GM12878 (cell line): ENCODE measurements at regions not wholly inside any gene's neighbourhood (a gene's known extent, or its start where the extent isn't known, plus 50 kb on each side); places are given as distances from the start of the nearest gene placed in this dataset.

Source experiments
- ATAC-seq: fragments of 200-7000 bp; cut with Tn5 transposase; 3 replicates; pipeline ENCODE4 v1.9.1; 2020; ENCODE audit warnings: mild to moderate bottlenecking, moderate library complexity
- BruUV-seq: library from RNA; stranded (reverse); fragments of 400-500 nt; replicated peaks from 2 replicates; lab custom pipeline; 2021; lab: Mats Ljungman, UMichigan
- CTCF ChIA-PET: fragments of 300-600 bp; sonication (Branson Sonifier 250); formaldehyde crosslinking; extraction: SDS; loops from one replicate; lab custom pipeline; 2021; ENCODE audit warnings: inconsistent platforms; lab: Yijun Ruan, JAX
- POLR2A ChIA-PET: fragments of 350-600 bp; formaldehyde crosslinking; extraction: SDS; loops from one replicate; lab custom pipeline; 2021; ENCODE audit warnings: inconsistent platforms; lab: Charles Lee
- RAD21 ChIA-PET: fragments of 300-600 bp; sonication (Branson Sonifier 250); formaldehyde crosslinking; loops from one replicate; lab custom pipeline; 2023; ENCODE audit warnings: antibody characterized with exemption; ENCODE audit not compliant: unreplicated experiment; lab: Charles Lee
- SMC1A ChIA-PET: fragments of 300-600 bp; sonication (Branson Sonifier 250); formaldehyde crosslinking; loops from one replicate; lab custom pipeline; 2023; ENCODE audit not compliant: unreplicated experiment, uncharacterized antibody; lab: Charles Lee
- DNase-seq: peaks from one replicate; pipeline ENCODE4 v3.0.0-alpha.2; 2011; ENCODE audit warnings: low read depth, low spot score
- FAIRE-seq: peaks from 3 replicates; lab custom pipeline; 2011; peaks lifted over from hg19 to GRCh38; lab: Jason Lieb, UNC
- H2AFZ ChIP-seq: 2 replicates; pipeline ENCODE4 v1.6.0; 2011; ENCODE audit warnings: low read depth, low read length, control low read depth; ENCODE audit not compliant: control insufficient read depth
- H3K27ac ChIP-seq: 2 replicates; pipeline ENCODE4 v1.5.1; 2011; ENCODE audit warnings: control low read depth; ENCODE audit not compliant: control insufficient read depth, insufficient read depth
- H3K27me3 ChIP-seq, 2 experiments: replicated peaks in 1 of 2; 2 replicates each; pipeline versions ENCODE4 v1.6.0 to v1.6.1; 2011; ENCODE audit warnings: low read length in 1 of 2; ENCODE audit not compliant: control insufficient read depth in 2 of 2, insufficient read depth in 2 of 2
- H3K36me3 ChIP-seq, 2 experiments: 2 replicates each; pipeline ENCODE4 v1.5.1; 2011; ENCODE audit warnings: low read length in 1 of 2; ENCODE audit not compliant: control insufficient read depth in 2 of 2, insufficient read depth in 2 of 2
- H3K4me1 ChIP-seq: 2 replicates; pipeline ENCODE4 v1.6.1; 2011; ENCODE audit warnings: mild to moderate bottlenecking, low read length, moderate library complexity, mixed read lengths; ENCODE audit not compliant: control insufficient read depth, insufficient read depth
- H3K4me2 ChIP-seq: 2 replicates; pipeline ENCODE4 v1.6.0; 2011; ENCODE audit warnings: control low read depth; ENCODE audit not compliant: control insufficient read depth, insufficient read depth
- H3K4me3 ChIP-seq: fragments of 200-600 bp; sonication (generic); 2 replicates; pipeline ENCODE4 v1.5.1; 2016
- H3K79me2 ChIP-seq: 2 replicates; pipeline ENCODE4 v1.6.0; 2011; ENCODE audit warnings: low read length; ENCODE audit not compliant: control insufficient read depth, insufficient read depth
- H3K9ac ChIP-seq: 2 replicates; pipeline ENCODE4 v1.8.0; 2011; ENCODE audit warnings: low read length, control low read depth, mixed read lengths; ENCODE audit not compliant: control insufficient read depth, insufficient read depth
- H3K9me3 ChIP-seq: replicated peaks from 3 replicates; pipeline ENCODE4 v1.5.1; 2011; ENCODE audit warnings: mild to moderate bottlenecking, low read length; ENCODE audit not compliant: control insufficient read depth, insufficient read depth
- H4K20me1 ChIP-seq: 2 replicates; pipeline ENCODE4 v1.6.0; 2011; ENCODE audit not compliant: control insufficient read depth, insufficient read depth
- CREB1 ChIP-seq: IDR thresholded peaks from 2 replicates; pipeline ENCODE4 v1.6.1; 2012; ENCODE audit warnings: low read depth, mild to moderate bottlenecking, inconsistent platforms
- ETV6 ChIP-seq, 2 experiments: fragments of 450-650 bp in 1 of 2; IDR thresholded peaks in 1 of 2; conservative IDR thresholded peaks in 1 of 2; 2 replicates each; pipeline ENCODE4 v1.6.1; 2014; ENCODE audit warnings: antibody characterized with exemption in 1 of 2, borderline replicate concordance in 1 of 2, low read depth in 1 of 2, mild to moderate bottlenecking in 1 of 2, moderate library complexity in 1 of 2
- EZH2 ChIP-seq: IDR thresholded peaks from 2 replicates; pipeline ENCODE4 v1.6.1; 2012; ENCODE audit warnings: low read depth, mild to moderate bottlenecking, control low read depth, inconsistent platforms, low read length, borderline replicate concordance; ENCODE audit not compliant: control insufficient read depth
- FOS ChIP-seq: IDR thresholded peaks from 3 replicates; pipeline ENCODE4 v1.6.1; 2011; ENCODE audit warnings: borderline replicate concordance; ENCODE audit not compliant: insufficient read length; ENCODE audit errors: extremely low read depth
- IKZF2 ChIP-seq, 2 experiments: fragments of 450-650 bp; IDR thresholded peaks; 2 replicates each; pipeline ENCODE4 v1.6.1; 2017; ENCODE audit warnings: mild to moderate bottlenecking in 2 of 2, moderate library complexity in 2 of 2
- IRF4 ChIP-seq: IDR thresholded peaks from 2 replicates; pipeline ENCODE4 v1.6.1; 2011; ENCODE audit warnings: low read depth, low read length
- JUND ChIP-seq: IDR thresholded peaks from 2 replicates; pipeline ENCODE4 v1.6.1; 2012; ENCODE audit warnings: low read depth, mild to moderate bottlenecking, low read length, improper control_type of control experiment, moderate library complexity
- PML ChIP-seq: IDR thresholded peaks from 2 replicates; pipeline ENCODE4 v1.6.1; 2012; ENCODE audit warnings: low read length, inconsistent platforms
- POLR2AphosphoS5 ChIP-seq: IDR thresholded peaks from 2 replicates; pipeline ENCODE4 v1.6.1; 2011; ENCODE audit warnings: mild to moderate bottlenecking, low read length, inconsistent platforms
- POU2F2 ChIP-seq: IDR thresholded peaks from 3 replicates; pipeline ENCODE4 v1.6.1; 2011; ENCODE audit warnings: low read depth, mild to moderate bottlenecking, low read length, borderline replicate concordance
- RCOR1 ChIP-seq: conservative IDR thresholded peaks from 2 replicates; pipeline ENCODE4 v1.6.1; 2012; ENCODE audit warnings: low read depth, low read length, improper control_type of control experiment
- RFX5 ChIP-seq: IDR thresholded peaks from 2 replicates; pipeline ENCODE4 v1.6.1; 2011; ENCODE audit warnings: low read depth, low read length, improper control_type of control experiment
- RUNX3 ChIP-seq: IDR thresholded peaks from 2 replicates; pipeline ENCODE4 v1.6.1; 2012; ENCODE audit warnings: low read length, inconsistent platforms
- ZBED1 ChIP-seq: IDR thresholded peaks from 2 replicates; pipeline ENCODE4 v1.6.1; 2016; ENCODE audit warnings: borderline replicate concordance
- ZNF384 ChIP-seq: IDR thresholded peaks from 2 replicates; pipeline ENCODE4 v1.6.1; 2012; ENCODE audit warnings: low read depth, mild to moderate bottlenecking, low read length, improper control_type of control experiment, borderline replicate concordance
- WGBS: methylation state at CpG from one replicate; pipeline ENCODE4 v1.1.6; 2016; ENCODE audit warnings: low lambda C conversion rate; ENCODE audit not compliant: insufficient replicate concordance, insufficient coverage; ENCODE audit errors: missing lambda C conversion rate; 5-methylcytosine and 5-hydroxymethylcytosine counted together
- in situ Hi-C: fragments of 300-500 bp; cut with MboI; formaldehyde crosslinking; loops from 9 replicates; pipeline ENCODE4 v1.14.3; 2018; ENCODE audit warnings: mixed read lengths
- intact Hi-C: fragments of 100-400 bp; cut with micrococcal nuclease; formaldehyde crosslinking; loops from one replicate; pipeline ENCODE4 v1.14.2; 2022; ENCODE audit not compliant: unreplicated experiment
- TF ChIP-seq, protein P1 (sequence below): fragments of 450-650 bp; IDR thresholded peaks from 2 replicates; pipeline ENCODE4 v1.6.1; 2017; ENCODE audit warnings: mild to moderate bottlenecking, low read depth, inconsistent platforms; ENCODE audit not compliant: poor library complexity, severe bottlenecking
- TF ChIP-seq, protein P2 (sequence below): IDR thresholded peaks from 2 replicates; pipeline ENCODE4 v1.6.1; 2012; ENCODE audit warnings: low read depth, low read length, improper control_type of control experiment
- TF ChIP-seq, protein P3 (sequence below): fragments of 450-650 bp; IDR thresholded peaks from 2 replicates; pipeline ENCODE4 v1.6.1; 2018; ENCODE audit warnings: borderline replicate concordance, mild to moderate bottlenecking; ENCODE audit not compliant: partially characterized antibody

DNA sequence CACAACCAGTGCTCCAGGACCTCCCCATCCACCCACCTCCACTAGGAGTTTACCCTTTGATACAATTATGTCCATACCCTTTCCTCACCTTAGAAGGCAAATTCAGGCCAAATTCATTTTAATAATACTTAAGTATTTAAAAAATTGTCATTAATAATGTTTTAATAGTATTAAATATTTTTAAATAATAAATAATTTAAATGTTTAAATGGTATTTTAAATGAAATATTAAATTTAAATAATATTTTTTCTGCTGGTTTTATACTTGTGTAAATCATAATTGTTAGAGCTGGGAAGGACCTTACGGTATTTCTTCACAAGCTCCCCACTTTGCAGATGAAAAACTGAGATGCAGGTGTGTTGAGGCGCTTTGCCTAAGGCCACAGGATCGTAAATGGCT lies 67.8 kb downstream of the NRN1 start:
- 43% methylated on average over 3 of the region's 3 CpGs for WGBS
- RAD21 ChIA-PET, result no interaction called here

More for the DNA sequence above, 67.8 kb downstream of the NRN1 start:
- no TSS peak for BruUV-seq
- ATAC-seq, result no peak
- intact Hi-C loops, result no loop called here
- H4K20me1 ChIP-seq, result no peaks in the 10 kb centered on the region
- H3K4me3 ChIP-seq, result no peak overlapping the region
- TF ChIP-seq, protein P1, sequence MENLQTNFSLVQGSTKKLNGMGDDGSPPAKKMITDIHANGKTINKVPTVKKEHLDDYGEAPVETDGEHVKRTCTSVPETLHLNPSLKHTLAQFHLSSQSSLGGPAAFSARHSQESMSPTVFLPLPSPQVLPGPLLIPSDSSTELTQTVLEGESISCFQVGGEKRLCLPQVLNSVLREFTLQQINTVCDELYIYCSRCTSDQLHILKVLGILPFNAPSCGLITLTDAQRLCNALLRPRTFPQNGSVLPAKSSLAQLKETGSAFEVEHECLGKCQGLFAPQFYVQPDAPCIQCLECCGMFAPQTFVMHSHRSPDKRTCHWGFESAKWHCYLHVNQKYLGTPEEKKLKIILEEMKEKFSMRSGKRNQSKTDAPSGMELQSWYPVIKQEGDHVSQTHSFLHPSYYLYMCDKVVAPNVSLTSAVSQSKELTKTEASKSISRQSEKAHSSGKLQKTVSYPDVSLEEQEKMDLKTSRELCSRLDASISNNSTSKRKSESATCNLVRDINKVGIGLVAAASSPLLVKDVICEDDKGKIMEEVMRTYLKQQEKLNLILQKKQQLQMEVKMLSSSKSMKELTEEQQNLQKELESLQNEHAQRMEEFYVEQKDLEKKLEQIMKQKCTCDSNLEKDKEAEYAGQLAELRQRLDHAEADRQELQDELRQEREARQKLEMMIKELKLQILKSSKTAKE, result no peak
- TF ChIP-seq, protein P2, sequence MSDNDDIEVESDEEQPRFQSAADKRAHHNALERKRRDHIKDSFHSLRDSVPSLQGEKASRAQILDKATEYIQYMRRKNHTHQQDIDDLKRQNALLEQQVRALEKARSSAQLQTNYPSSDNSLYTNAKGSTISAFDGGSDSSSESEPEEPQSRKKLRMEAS, result no peak
- TF ChIP-seq JUND (no peak), IKZF2 (IDR thresholded peaks at IDR 0.05) (no peak), PML (no peak), POLR2AphosphoS5 (no peak), ZBED1 (no peak), RFX5 (no peak), EZH2 (no peak), ETV6 (conservative IDR thresholded peaks at IDR 0.05 in 1 of 2, IDR thresholded peaks at IDR 0.05 in 1 of 2; ENCODE audit: borderline replicate concordance in 1 of 2, low read depth in 1 of 2) (no peak), CREB1 (no peak), FOS (no peak), RUNX3 (no peak), IRF4 (no peak), ZNF384 (no peak), POU2F2 (no peak), RCOR1 (no peak)
- TF ChIP-seq, protein P3, sequence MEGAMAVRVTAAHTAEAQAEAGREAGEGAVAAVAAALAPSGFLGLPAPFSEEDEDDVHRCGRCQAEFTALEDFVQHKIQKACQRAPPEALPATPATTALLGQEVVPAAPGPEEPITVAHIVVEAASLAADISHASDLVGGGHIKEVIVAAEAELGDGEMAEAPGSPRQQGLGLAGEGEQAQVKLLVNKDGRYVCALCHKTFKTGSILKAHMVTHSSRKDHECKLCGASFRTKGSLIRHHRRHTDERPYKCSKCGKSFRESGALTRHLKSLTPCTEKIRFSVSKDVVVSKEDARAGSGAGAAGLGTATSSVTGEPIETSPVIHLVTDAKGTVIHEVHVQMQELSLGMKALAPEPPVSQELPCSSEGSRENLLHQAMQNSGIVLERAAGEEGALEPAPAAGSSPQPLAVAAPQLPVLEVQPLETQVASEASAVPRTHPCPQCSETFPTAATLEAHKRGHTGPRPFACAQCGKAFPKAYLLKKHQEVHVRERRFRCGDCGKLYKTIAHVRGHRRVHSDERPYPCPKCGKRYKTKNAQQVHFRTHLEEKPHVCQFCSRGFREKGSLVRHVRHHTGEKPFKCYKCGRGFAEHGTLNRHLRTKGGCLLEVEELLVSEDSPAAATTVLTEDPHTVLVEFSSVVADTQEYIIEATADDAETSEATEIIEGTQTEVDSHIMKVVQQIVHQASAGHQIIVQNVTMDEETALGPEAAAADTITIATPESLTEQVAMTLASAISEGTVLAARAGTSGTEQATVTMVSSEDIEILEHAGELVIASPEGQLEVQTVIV, result no peak
- H3K4me2 ChIP-seq, result no peak overlapping the region
- H3K4me1 ChIP-seq, result no peaks in the 10 kb centered on the region
- DNase-seq, result no peak
- in situ Hi-C loops, result no loop called here
- ChIA-PET CTCF (interaction anchor here (1.5 kb wide), 1 partner anchor 20 kb away, joined by 3 read pairs; no protein-coding TSS in a partner anchor), POLR2A (no interaction called here), SMC1A (no interaction called here)
- H3K27ac ChIP-seq, result no peak overlapping the region
- no peaks in the 10 kb centered on the region for H3K27me3 ChIP-seq
- no peaks in the 10 kb centered on the region for H3K79me2 ChIP-seq
- no peak overlapping the region for H2AFZ ChIP-seq
- no peaks in the 10 kb centered on the region for H3K36me3 ChIP-seq
- FAIRE-seq, result no peak
- H3K9ac ChIP-seq, result no peak overlapping the region
- no peaks in the 10 kb centered on the region; the same call in 2 of the 3 replicates for H3K9me3 ChIP-seq
